ENCODE measurements at regions not wholly inside any gene's neighbourhood (a gene's known extent, or its start where the extent isn't known, plus 50 kb on each side); places are given as distances from the start of the nearest gene placed in this dataset.

DNA sequence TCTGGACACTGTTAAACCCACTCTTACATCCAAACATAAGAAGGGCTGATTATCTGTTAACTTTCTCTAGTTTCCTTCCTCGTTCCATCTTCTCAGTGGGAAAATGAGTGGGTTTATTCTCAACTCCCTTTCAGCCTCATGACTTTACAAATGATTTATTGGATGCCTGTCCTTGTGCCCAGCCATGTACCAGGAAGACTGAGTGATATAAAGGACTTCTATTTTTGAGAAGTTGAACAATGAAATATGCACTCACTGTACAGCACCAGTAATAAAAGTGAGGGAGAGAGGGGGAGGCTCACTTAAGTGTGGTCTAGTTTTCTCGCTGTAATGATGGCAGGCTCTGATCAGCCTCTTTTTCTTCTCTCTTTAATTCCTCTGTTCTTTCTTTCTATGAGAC lies 277.6 kb downstream of the SMARCA2 start:
- no peak for DNase-seq
- Histone ChIP-seq H3K27ac (no peak overlapping the region), H3K27me3 (no peaks in the 10 kb centered on the region), H3K4me1 (peaks cover 0 to under 1% (median 0%) of the 10 kb centered on the region in 4 donors), H3K4me3 (no peak overlapping the region), H3K36me3 (no peaks in the 10 kb centered on the region), H3K9me3 (no peaks in the 10 kb centered on the region)
- TF ChIP-seq, protein P1, sequence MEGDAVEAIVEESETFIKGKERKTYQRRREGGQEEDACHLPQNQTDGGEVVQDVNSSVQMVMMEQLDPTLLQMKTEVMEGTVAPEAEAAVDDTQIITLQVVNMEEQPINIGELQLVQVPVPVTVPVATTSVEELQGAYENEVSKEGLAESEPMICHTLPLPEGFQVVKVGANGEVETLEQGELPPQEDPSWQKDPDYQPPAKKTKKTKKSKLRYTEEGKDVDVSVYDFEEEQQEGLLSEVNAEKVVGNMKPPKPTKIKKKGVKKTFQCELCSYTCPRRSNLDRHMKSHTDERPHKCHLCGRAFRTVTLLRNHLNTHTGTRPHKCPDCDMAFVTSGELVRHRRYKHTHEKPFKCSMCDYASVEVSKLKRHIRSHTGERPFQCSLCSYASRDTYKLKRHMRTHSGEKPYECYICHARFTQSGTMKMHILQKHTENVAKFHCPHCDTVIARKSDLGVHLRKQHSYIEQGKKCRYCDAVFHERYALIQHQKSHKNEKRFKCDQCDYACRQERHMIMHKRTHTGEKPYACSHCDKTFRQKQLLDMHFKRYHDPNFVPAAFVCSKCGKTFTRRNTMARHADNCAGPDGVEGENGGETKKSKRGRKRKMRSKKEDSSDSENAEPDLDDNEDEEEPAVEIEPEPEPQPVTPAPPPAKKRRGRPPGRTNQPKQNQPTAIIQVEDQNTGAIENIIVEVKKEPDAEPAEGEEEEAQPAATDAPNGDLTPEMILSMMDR (IDR thresholded peaks at IDR 0.05) = no peak
- TF ChIP-seq POLR2A (IDR thresholded peaks at IDR 0.05) = no peak
- 71% methylated on average over 2 of the region's 2 CpGs for WGBS (ENCODE audit: insufficient coverage, low coverage, low lambda C conversion rate, missing lambda C conversion rate)
- intact Hi-C loops (cut with DNase I) = no loop called here
- ATAC-seq = no peak

DNA sequence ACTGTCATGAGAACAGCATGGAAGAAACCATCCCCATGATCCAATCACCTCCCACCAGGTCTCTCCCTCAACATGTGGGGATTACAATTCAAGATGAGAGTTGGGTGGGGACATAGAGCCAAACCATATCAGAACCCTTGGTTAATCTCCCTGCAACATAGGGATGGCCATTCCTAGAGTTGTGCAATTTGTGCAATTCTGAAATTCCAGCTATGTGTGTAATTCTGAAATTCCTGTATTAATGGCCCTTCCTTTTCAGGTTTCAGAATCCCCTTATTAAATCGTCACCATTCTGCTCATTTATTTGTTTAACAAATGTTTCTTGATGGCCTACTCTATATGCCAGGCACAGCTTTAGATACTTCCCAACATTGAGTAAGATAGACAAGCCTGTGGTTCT lies 282.6 kb downstream of the SMARCA2 start:
- H3K9me3 ChIP-seq = no peaks in the 10 kb centered on the region
- H3K27ac ChIP-seq = no peak overlapping the region
- no peak overlapping the region for H3K4me3 ChIP-seq
- WGBS (ENCODE audit: insufficient coverage, low coverage, low lambda C conversion rate, missing lambda C conversion rate) = 60% methylated on average over 1 of the region's 1 CpG
- intact Hi-C loops (cut with DNase I) = no loop called here
- H3K27me3 ChIP-seq = no peaks in the 10 kb centered on the region
- H3K4me1 ChIP-seq = no peaks in the 10 kb centered on the region
- DNase-seq (no peak), ATAC-seq (no peak)
- no peak for TF ChIP-seq POLR2A (IDR thresholded peaks at IDR 0.05)
- TF ChIP-seq, protein P1 (IDR thresholded peaks at IDR 0.05) = no peak
- H3K36me3 ChIP-seq = no peaks in the 10 kb centered on the region

- Histone ChIP-seq H3K27me3 (no peaks in the 10 kb centered on the region), H3K4me1 (no peaks in the 10 kb centered on the region), H3K9me3 (no peaks in the 10 kb centered on the region), H3K4me3 (no peak overlapping the region), H3K27ac (no peak overlapping the region), H3K36me3 (no peaks in the 10 kb centered on the region)
- TF ChIP-seq POLR2A (IDR thresholded peaks at IDR 0.05) = no peak
- TF ChIP-seq, protein P1 (IDR thresholded peaks at IDR 0.05) = no peak
- intact Hi-C loops (cut with DNase I) = no loop called here
- WGBS (ENCODE audit: insufficient coverage, low coverage, low lambda C conversion rate, missing lambda C conversion rate) = 0% methylated on average over 1 of the region's 1 CpG
- ATAC-seq (peak in 3 of 4 donors; percentile 14 to 54 (median 35)), DNase-seq (no peak)
Observed at GRCh38 chr9:2298217-2298616, 283.1 kb downstream of the SMARCA2 start.

GRCh38 chr9:2299156-2299842 lies 284.2 kb downstream of the SMARCA2 start:
- 75% methylated on average over 5 of the region's 5 CpGs for WGBS (ENCODE audit: insufficient coverage, low coverage, low lambda C conversion rate, missing lambda C conversion rate)
- H3K27me3 ChIP-seq = no peaks in the 10 kb centered on the region

More at GRCh38 chr9:2299156-2299842, 284.2 kb downstream of the SMARCA2 start:
- DNase-seq = no peak
- Histone ChIP-seq H3K27ac (no peak overlapping the region), H3K36me3 (no peaks in the 10 kb centered on the region), H3K9me3 (no peaks in the 10 kb centered on the region), H3K4me3 (no peak overlapping the region), H3K4me1 (no peaks in the 10 kb centered on the region)
- intact Hi-C loops (cut with DNase I) = no loop called here
- ATAC-seq = peak in 3 of 4 donors; percentile 21 to 83 (median 75)
- TF ChIP-seq, protein P1 (IDR thresholded peaks at IDR 0.05) = no peak
- no peak for TF ChIP-seq POLR2A (IDR thresholded peaks at IDR 0.05)
